Activated CD8-positive, alpha-beta T cell treated with anti-CD3 and anti-CD28 coated beads for 36 hours (primary cell): ENCODE measurements at regions not wholly inside any gene's neighbourhood (a gene's known extent, or its start where the extent isn't known, plus 50 kb on each side); places are given as distances from the start of the nearest gene placed in this dataset.

Experiments
- ATAC-seq: fragments of 200-7000 bp; cut with Tn5 transposase; one replicate; pipeline ENCODE4 v1.10.0; 2021; ENCODE audit warnings: mild to moderate bottlenecking, moderate library complexity
- CTCF ChIA-PET: fragments of 350-600 bp; sonication (Branson Sonifier 250); formaldehyde crosslinking; loops from one replicate; lab custom pipeline; 2021; ENCODE audit warnings: antibody characterized with exemption; lab: Charles Lee
- POLR2A ChIA-PET: fragments of 350-600 bp; sonication (Branson Sonifier 250); formaldehyde crosslinking; loops from one replicate; lab custom pipeline; 2021; ENCODE audit warnings: antibody characterized with exemption; lab: Charles Lee
- DNase-seq: peaks from one replicate; pipeline ENCODE4 v3.0.0-alpha.2; 2020
- H3K27ac Mint-ChIP-seq: one replicate; pipeline ENCODE4 v1.8.0; 2021; ENCODE audit warnings: mild to moderate bottlenecking, mixed read lengths
- H3K27me3 Mint-ChIP-seq: one replicate; pipeline ENCODE4 v1.8.0; 2021; ENCODE audit warnings: mixed read lengths
- H3K36me3 Mint-ChIP-seq: one replicate; pipeline ENCODE4 v1.8.0; 2021; ENCODE audit warnings: low read depth, mixed read lengths
- H3K4me1 Mint-ChIP-seq: one replicate; pipeline ENCODE4 v1.8.0; 2021; ENCODE audit warnings: low read depth, mixed read lengths
- H3K4me3 Mint-ChIP-seq: one replicate; pipeline ENCODE4 v1.8.0; 2021; ENCODE audit warnings: mild to moderate bottlenecking, moderate library complexity, mixed read lengths
- H3K9me3 Mint-ChIP-seq: one replicate; pipeline ENCODE4 v1.8.0; 2021; ENCODE audit warnings: mixed read lengths
- CTCF ChIP-seq: fragments of 200-600 bp; IDR thresholded peaks from one replicate; pipeline ENCODE4 v1.8.0; 2022; ENCODE audit warnings: antibody characterized with exemption, mild to moderate bottlenecking
- intact Hi-C: fragments of 100-400 bp; cut with micrococcal nuclease; formaldehyde crosslinking; loops from one replicate; pipeline ENCODE4 v1.10.0; 2022

- ChIA-PET CTCF (interaction anchor here (1.0 to 2.9 kb wide), 3 partner anchors 40 to 50 kb away, joined by 3 to 9 read pairs (median 3); no protein-coding TSS in a partner anchor), POLR2A (no interaction called here)
- Mint-ChIP-seq H3K27ac (no peak overlapping the region), H3K4me1 (peaks cover 13% of the 10 kb centered on the region), H3K4me3 (no peak overlapping the region), H3K9me3 (no peaks in the 10 kb centered on the region), H3K36me3 (no peaks in the 10 kb centered on the region), H3K27me3 (peaks cover 16% of the 10 kb centered on the region)
- TF ChIP-seq CTCF: no peak
- intact Hi-C loops: no loop called here
- DNase-seq (no peak), ATAC-seq (no peak)
Measured at GRCh38 chr1:201753492-201753891, 75.5 kb upstream of the IPO9 start.

- DNase-seq (no peak), ATAC-seq (no peak)
- POLR2A ChIA-PET: no interaction called here
- H3K4me3 Mint-ChIP-seq: no peak overlapping the region
- peaks cover 13% of the 10 kb centered on the region for H3K4me1 Mint-ChIP-seq
- H3K27me3 Mint-ChIP-seq: peaks cover 16% of the 10 kb centered on the region
- no peaks in the 10 kb centered on the region for H3K9me3 Mint-ChIP-seq
- CTCF ChIA-PET: interaction anchor here (1.4 to 2.9 kb wide), 2 partner anchors 39 to 45 kb away, joined by 3 to 9 read pairs; no protein-coding TSS in a partner anchor
- no peak overlapping the region for H3K27ac Mint-ChIP-seq
- intact Hi-C loops: no loop called here
- TF ChIP-seq CTCF: no peak
- no peaks in the 10 kb centered on the region for H3K36me3 Mint-ChIP-seq
Measured at GRCh38 chr1:201754353-201754752, 74.6 kb upstream of the IPO9 start.

- H3K36me3 Mint-ChIP-seq: no peaks in the 10 kb centered on the region
- H3K27ac Mint-ChIP-seq: no peak overlapping the region
- DNase-seq (no peak), ATAC-seq (no peak)
- H3K27me3 Mint-ChIP-seq: peaks cover 16% of the 10 kb centered on the region
- intact Hi-C loops: no loop called here
- CTCF ChIA-PET: interaction anchor here (1.6 kb wide), 1 partner anchor 38 kb away, joined by 7 read pairs; no protein-coding TSS in a partner anchor
- H3K4me3 Mint-ChIP-seq: no peak overlapping the region
- POLR2A ChIA-PET: interaction anchor here (0.6 kb wide), 1 partner anchor 47 kb away, joined by 3 read pairs; no protein-coding TSS in a partner anchor
- peaks cover 13% of the 10 kb centered on the region for H3K4me1 Mint-ChIP-seq
- no peak for TF ChIP-seq CTCF
- no peaks in the 10 kb centered on the region for H3K9me3 Mint-ChIP-seq
Measured at GRCh38 chr1:201755200-201755599, 73.8 kb upstream of the IPO9 start.

- intact Hi-C loops: no loop called here
- no peak for TF ChIP-seq CTCF
- CTCF ChIA-PET: interaction anchor here (1.2 to 1.6 kb wide), 2 partner anchors 17 to 37 kb away, joined by 3 to 7 read pairs; no protein-coding TSS in a partner anchor
- peaks cover 14% of the 10 kb centered on the region for H3K27me3 Mint-ChIP-seq
- no peaks in the 10 kb centered on the region for H3K36me3 Mint-ChIP-seq
- ATAC-seq (no peak), DNase-seq (no peak)
- H3K27ac Mint-ChIP-seq: no peak overlapping the region
- no peaks in the 10 kb centered on the region for H3K9me3 Mint-ChIP-seq
- H3K4me1 Mint-ChIP-seq: peaks cover 6% of the 10 kb centered on the region
- H3K4me3 Mint-ChIP-seq: no peak overlapping the region
- POLR2A ChIA-PET: no interaction called here
Measured at GRCh38 chr1:201756406-201756805, 72.6 kb upstream of the IPO9 start.

- Mint-ChIP-seq H3K36me3 (no peaks in the 10 kb centered on the region), H3K27me3 (peaks cover 14% of the 10 kb centered on the region), H3K4me3 (no peak overlapping the region), H3K4me1 (peaks cover 6% of the 10 kb centered on the region), H3K9me3 (no peaks in the 10 kb centered on the region), H3K27ac (no peak overlapping the region)
- DNase-seq: no peak
- ATAC-seq: no peak
- CTCF ChIA-PET: interaction anchor here (0.8 kb wide), 1 partner anchor 199 kb away, joined by 3 read pairs; no protein-coding TSS in a partner anchor
- POLR2A ChIA-PET: no interaction called here
- no peak for TF ChIP-seq CTCF
- intact Hi-C loops: no loop called here
Measured at GRCh38 chr1:201758499-201759050, 70.4 kb upstream of the IPO9 start.
